ENCODE measurements at regions not wholly inside any gene's neighbourhood (a gene's known extent, or its start where the extent isn't known, plus 50 kb on each side); places are given as distances from the start of the nearest gene placed in this dataset.
"Not testable (repeated sequence)": the region's sequence is repeated elsewhere in the genome, so short reads cannot be mapped to it uniquely, and the experiment has no call there.

DNA sequence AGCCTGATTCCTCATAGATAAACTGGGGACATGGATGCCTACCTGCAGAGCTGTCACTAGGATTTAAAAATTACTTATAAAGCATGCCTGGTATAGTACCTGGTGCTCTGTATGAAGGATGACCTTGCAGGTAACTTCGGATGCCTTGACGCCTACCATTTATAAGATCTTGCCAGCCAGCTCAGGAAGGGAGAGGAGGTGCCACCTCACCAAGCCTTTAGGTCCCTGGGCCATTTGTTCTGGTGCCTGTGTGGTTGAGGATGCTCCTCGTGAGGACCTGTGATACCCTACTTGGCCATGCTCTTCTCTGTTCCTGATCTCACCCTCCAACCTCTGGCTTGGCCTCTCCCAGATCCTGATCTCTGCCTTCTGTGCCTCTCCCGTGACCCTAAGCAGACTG is 85.2 kb downstream of the FDX1 start:
- DNase-seq (ENCODE audit: low read depth, low spot score): no peak
- in situ Hi-C loops (cut with HindIII; ENCODE audit: low sequenced_read_pairs): no loop called here
- TF ChIP-seq, protein P1, sequence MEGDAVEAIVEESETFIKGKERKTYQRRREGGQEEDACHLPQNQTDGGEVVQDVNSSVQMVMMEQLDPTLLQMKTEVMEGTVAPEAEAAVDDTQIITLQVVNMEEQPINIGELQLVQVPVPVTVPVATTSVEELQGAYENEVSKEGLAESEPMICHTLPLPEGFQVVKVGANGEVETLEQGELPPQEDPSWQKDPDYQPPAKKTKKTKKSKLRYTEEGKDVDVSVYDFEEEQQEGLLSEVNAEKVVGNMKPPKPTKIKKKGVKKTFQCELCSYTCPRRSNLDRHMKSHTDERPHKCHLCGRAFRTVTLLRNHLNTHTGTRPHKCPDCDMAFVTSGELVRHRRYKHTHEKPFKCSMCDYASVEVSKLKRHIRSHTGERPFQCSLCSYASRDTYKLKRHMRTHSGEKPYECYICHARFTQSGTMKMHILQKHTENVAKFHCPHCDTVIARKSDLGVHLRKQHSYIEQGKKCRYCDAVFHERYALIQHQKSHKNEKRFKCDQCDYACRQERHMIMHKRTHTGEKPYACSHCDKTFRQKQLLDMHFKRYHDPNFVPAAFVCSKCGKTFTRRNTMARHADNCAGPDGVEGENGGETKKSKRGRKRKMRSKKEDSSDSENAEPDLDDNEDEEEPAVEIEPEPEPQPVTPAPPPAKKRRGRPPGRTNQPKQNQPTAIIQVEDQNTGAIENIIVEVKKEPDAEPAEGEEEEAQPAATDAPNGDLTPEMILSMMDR (IDR thresholded peaks at IDR 0.05; ENCODE audit: low read depth, low read length): no peak
- no peak overlapping the region for H3K4me3 ChIP-seq (ENCODE audit: low read depth, low read length)

DNA sequence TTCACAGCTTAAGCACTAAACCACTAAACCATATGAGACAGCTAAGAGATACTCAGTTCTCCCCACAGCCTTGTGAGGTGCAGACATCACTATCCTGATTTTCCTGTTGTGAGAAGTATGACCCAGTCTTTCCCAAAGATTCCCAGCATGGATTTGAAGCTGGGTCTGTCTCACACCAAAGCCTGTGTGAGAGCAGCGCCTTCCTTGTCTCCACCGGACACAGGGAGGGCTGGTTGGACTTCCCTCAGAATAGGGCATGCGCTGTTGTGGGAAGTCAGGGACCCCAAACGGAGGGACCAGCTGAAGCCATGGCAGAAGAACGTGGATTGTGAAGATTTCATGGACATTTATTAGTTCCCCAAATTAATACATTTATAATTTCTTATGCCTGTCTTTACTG is 87.6 kb downstream of the FDX1 start:
- H3K4me3 ChIP-seq (ENCODE audit: low read depth, low read length); DNase-seq (ENCODE audit: low read depth, low spot score); in situ Hi-C loops (cut with HindIII; ENCODE audit: low sequenced_read_pairs): not testable (repeated sequence)

DNA sequence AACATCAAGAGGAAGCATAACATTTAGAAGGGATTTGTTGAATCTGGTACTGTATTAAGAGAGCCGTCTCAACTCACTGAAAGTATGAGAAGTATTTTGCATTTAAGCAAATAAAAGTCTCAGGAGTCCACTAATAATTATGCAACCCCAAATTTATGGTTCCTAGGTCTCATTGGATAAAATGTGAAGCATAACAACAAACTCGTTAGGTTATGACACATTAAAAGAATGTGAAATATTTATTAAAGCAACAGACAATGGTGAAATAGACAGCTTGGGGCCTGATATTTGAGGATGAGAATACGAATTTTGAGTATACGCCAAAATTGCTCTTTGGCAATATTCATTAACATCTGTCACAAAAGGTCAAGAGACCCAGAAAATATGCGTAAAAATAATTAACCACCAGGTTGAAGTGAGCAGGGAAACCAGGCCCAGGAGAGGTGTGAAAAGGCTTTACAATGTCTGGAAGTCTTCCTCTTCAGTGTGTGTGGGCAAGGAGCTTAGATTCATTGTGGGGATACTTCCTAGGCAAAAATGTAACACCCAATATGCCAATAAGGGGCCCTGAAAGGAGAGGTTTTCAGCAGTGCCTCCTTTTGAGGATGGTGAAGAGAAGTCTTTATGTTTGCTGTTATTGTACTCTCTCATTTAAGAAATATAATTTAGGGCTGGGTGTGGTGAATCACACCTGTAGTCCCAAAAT is 89.2 kb downstream of the FDX1 start:
- no peak for DNase-seq (ENCODE audit: low read depth, low spot score)
- in situ Hi-C loops (cut with HindIII; ENCODE audit: low sequenced_read_pairs): no loop called here
- TF ChIP-seq, protein P1 (IDR thresholded peaks at IDR 0.05; ENCODE audit: low read depth, low read length): no peak
- no peak overlapping the region for H3K4me3 ChIP-seq (ENCODE audit: low read depth, low read length)

DNA sequence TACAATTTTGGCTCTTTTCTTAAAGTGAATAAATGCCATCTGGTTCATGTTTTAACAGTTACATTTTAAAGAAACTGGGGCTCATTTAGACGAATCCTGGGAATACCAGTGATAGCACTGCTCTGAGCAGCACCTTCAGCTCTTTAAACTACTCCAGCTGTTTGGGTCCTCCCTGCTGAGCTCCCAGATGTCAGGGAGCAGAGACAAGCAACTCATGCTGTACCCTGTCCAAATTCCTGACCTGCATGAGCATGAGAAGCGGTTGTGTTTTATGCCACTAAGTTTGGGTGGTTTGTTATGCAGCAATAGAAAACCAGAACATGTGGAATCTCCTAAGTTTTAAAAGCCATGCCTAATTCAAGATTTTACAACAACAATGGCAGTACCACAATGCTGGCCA is 90.0 kb downstream of the FDX1 start:
- TF ChIP-seq, protein P1 (IDR thresholded peaks at IDR 0.05; ENCODE audit: low read depth, low read length): no peak
- DNase-seq (ENCODE audit: low read depth, low spot score): no peak
- in situ Hi-C loops (cut with HindIII; ENCODE audit: low sequenced_read_pairs): no loop called here
- H3K4me3 ChIP-seq (ENCODE audit: low read depth, low read length): no peak overlapping the region

DNA sequence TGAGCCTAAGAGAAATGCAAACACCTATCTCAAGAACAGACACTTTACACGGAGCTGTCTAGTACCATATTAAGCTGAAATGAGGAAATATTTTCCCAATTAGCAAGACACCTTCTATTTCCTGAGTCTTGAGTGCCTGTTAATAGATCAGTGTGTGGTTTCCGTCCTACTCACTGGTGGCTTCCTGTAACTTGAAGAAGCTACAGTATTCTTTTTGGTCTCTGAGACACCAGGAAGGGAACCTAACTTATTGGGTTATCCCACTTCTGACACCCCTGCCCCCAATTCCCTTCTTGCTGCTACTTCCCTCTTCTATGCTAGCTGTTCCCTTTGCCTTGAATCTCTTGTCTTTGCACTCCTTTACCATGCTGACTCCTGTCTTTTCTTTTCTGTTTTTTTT is 92.7 kb downstream of the FDX1 start:
- TF ChIP-seq, protein P1 (IDR thresholded peaks at IDR 0.05; ENCODE audit: low read depth, low read length): no peak
- no peak overlapping the region for H3K4me3 ChIP-seq (ENCODE audit: low read depth, low read length)
- in situ Hi-C loops (cut with HindIII; ENCODE audit: low sequenced_read_pairs): no loop called here
- no peak for DNase-seq (ENCODE audit: low read depth, low spot score)

DNA sequence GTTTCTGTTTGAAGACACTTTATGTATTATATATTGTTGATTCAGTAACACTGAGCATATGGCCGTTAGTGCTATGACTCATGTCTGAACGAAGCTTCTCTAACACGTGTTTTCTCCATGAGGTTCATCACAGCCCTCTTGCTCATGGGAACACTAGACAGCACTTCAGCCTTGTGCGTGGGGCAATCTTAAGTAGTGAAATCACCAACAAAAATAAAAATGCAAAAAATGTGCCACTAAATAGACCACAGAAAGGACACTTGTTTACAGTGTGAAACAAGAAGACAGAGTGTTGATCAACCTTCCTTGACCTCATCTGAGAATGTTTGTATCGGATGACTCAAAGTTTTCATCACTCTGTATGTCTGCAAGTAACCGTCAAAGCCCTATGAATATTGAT is 94.5 kb downstream of the FDX1 start:
- peak; percentile 44 for DNase-seq (ENCODE audit: low read depth, low spot score)
- in situ Hi-C loops (cut with HindIII; ENCODE audit: low sequenced_read_pairs): no loop called here
- H3K4me3 ChIP-seq (ENCODE audit: low read depth, low read length): no peak overlapping the region
- TF ChIP-seq, protein P1 (IDR thresholded peaks at IDR 0.05; ENCODE audit: low read depth, low read length): no peak

DNA sequence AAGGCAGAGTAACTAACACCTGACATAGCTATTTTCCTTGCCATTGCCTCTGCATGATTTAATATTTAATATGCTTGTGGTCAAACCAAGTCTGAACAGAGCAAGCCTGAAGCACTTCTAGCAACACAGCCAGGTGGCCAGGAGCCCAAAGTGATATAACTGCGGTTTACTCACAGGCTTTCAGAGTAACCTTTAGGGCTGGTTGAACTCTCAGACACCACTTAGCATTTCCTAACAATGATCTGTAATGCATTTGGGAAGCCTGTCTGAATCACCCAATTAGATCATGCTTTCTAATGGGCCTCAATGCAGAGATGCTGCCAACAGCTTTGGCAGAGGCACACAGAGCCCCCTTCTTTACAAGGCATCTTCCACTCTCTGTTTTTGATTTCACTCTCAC is 96.1 kb downstream of the FDX1 start:
- peak; percentile 72 for DNase-seq (ENCODE audit: low read depth, low spot score)
- in situ Hi-C loops (cut with HindIII; ENCODE audit: low sequenced_read_pairs): no loop called here
- H3K4me3 ChIP-seq (ENCODE audit: low read depth, low read length): no peak overlapping the region
- TF ChIP-seq, protein P1 (IDR thresholded peaks at IDR 0.05; ENCODE audit: low read depth, low read length): no peak

Data from astrocyte of the spinal cord (primary cell).